Breast epithelium (tissue), 3 donors: ENCODE measurements at regions not wholly inside any gene's neighbourhood (a gene's known extent, or its start where the extent isn't known, plus 50 kb on each side); places are given as distances from the start of the nearest gene placed in this dataset.

Source experiments
- POLR2AphosphoS5 ChIP-seq, 3 donors: sonication (generic); formaldehyde crosslinking; IDR thresholded peaks; one replicate each; pipeline ENCODE4 v1.6.1; 2017; ENCODE audit warnings: antibody characterized with exemption in 3 of 3
- TF ChIP-seq, protein P1 (sequence below), 3 donors: fragments of 450-650 bp; IDR thresholded peaks; one replicate each; pipeline ENCODE4 v1.5.1; 2016 to 2017; ENCODE audit warnings: antibody characterized with exemption in 3 of 3, mild to moderate bottlenecking in 3 of 3, moderate library complexity in 3 of 3

DNA sequence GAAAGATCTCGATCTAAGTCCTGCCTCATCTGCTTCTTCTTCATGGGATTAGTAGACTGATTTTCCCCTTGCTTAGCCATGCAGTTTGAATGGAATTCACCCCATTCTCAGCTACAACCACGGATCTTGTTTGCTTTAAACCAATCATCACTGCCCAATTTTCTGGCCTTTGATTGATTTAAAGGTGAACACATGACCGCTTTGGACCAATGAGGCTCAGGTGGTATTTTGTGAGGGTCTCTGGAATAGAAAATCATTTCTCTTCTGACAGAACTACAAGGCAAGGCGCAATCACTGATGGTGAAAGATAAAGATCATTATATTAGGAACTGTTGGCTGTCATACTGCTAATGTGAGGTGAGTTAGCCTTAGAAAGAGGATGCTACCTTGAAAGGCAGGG lies 213.0 kb upstream of the PLEKHG7 start:
- TF ChIP-seq, protein P1, sequence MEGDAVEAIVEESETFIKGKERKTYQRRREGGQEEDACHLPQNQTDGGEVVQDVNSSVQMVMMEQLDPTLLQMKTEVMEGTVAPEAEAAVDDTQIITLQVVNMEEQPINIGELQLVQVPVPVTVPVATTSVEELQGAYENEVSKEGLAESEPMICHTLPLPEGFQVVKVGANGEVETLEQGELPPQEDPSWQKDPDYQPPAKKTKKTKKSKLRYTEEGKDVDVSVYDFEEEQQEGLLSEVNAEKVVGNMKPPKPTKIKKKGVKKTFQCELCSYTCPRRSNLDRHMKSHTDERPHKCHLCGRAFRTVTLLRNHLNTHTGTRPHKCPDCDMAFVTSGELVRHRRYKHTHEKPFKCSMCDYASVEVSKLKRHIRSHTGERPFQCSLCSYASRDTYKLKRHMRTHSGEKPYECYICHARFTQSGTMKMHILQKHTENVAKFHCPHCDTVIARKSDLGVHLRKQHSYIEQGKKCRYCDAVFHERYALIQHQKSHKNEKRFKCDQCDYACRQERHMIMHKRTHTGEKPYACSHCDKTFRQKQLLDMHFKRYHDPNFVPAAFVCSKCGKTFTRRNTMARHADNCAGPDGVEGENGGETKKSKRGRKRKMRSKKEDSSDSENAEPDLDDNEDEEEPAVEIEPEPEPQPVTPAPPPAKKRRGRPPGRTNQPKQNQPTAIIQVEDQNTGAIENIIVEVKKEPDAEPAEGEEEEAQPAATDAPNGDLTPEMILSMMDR (IDR thresholded peaks at IDR 0.05) = no peak
- no peak for TF ChIP-seq POLR2AphosphoS5 (IDR thresholded peaks at IDR 0.05)
